ENCODE measurements at regions not wholly inside any gene's neighbourhood (a gene's known extent, or its start where the extent isn't known, plus 50 kb on each side); places are given as distances from the start of the nearest gene placed in this dataset.

GRCh38 chr10:77710759-77711682, 73.4 kb upstream of the KCNMA1 start:
- DNase-seq (ENCODE audit: extremely low read depth, low read depth), result peak; percentile 48

- DNase-seq (ENCODE audit: extremely low read depth, low read depth), result no peak
Measured at GRCh38 chr10:77710081-77710551, 72.5 kb upstream of the KCNMA1 start.

- DNase-seq (ENCODE audit: extremely low read depth, low read depth), result no peak
Measured at GRCh38 chr10:77707570-77707969, 70.0 kb upstream of the KCNMA1 start.

- DNase-seq (ENCODE audit: extremely low read depth, low read depth), result no peak
Measured at GRCh38 chr10:77702166-77702565, 64.6 kb upstream of the KCNMA1 start.

GRCh38 chr10:77700086-77700485, 62.5 kb upstream of the KCNMA1 start:
- no peak for DNase-seq (ENCODE audit: extremely low read depth, low read depth)

- DNase-seq (ENCODE audit: extremely low read depth, low read depth), result no peak
Measured at GRCh38 chr10:77699080-77699645, 61.6 kb upstream of the KCNMA1 start.

GRCh38 chr10:77698267-77698931, 60.8 kb upstream of the KCNMA1 start:
- DNase-seq (ENCODE audit: extremely low read depth, low read depth), result no peak

- DNase-seq (ENCODE audit: extremely low read depth, low read depth), result no peak
Measured at GRCh38 chr10:77696584-77696983, 59.0 kb upstream of the KCNMA1 start.

GRCh38 chr10:77695186-77695585, 57.6 kb upstream of the KCNMA1 start:
- no peak for DNase-seq (ENCODE audit: extremely low read depth, low read depth)

GRCh38 chr10:77692782-77693181, 55.2 kb upstream of the KCNMA1 start:
- DNase-seq (ENCODE audit: extremely low read depth, low read depth), result no peak

GRCh38 chr10:77689339-77689738, 51.7 kb upstream of the KCNMA1 start:
- DNase-seq (ENCODE audit: extremely low read depth, low read depth), result no peak

- no peak for DNase-seq (ENCODE audit: extremely low read depth, low read depth)
Measured at GRCh38 chr10:77687621-77688020, 50.0 kb upstream of the KCNMA1 start.

Data from NCI-H460 (cell line).